ENCODE measurements at regions not wholly inside any gene's neighbourhood (a gene's known extent, or its start where the extent isn't known, plus 50 kb on each side); places are given as distances from the start of the nearest gene placed in this dataset.
"Not testable (repeated sequence)": the region's sequence is repeated elsewhere in the genome, so short reads cannot be mapped to it uniquely, and the experiment has no call there.

DNA sequence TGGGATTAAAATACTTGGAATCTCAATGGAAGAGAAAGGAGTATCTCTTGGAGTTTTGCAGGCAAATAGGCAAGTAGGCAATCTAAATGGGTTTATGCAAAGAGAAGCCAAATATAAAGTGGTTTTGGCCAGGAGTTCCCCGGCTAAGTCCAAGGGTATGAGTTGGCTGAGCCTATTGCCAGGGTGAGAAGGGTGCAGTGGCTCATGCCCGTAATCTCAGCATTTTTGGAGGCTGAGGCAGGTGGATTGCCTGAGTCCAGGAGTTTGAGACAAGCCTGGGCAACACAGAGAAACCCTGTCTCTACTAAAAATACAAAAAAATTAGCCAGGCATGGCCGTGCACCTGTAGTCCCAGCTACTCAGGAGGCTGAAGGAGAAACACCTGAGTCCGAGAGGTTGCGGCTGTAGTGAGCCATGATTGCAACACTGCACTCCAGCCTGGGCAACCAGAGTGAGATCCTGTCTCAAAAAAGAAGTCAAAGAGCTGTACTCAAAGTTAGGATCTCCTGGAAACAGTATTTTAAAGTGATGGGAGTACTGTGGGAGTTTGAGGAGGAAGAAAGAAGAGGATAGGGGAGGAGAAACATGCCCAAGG, 130.4 kb upstream of the RAB18 start:
- no peak for DNase-seq
- WGBS, 4 donors = 85 to 88% (median 87%) methylated on average over 5 of the region's 5 CpGs
- intact Hi-C loops (cut with DNase I) = no loop called here
- no peak for ATAC-seq
- Histone ChIP-seq H3K27me3 (peaks cover 0 to 12% (median 0%) of the 10 kb centered on the region in 9 donors), H3K4me3 (no peak overlapping the region), H3K9me3 (no peaks in the 10 kb centered on the region), H3K27ac (no peak overlapping the region), H3K36me3 (no peaks in the 10 kb centered on the region), H3K4me1 (no peaks in the 10 kb centered on the region)
- TF ChIP-seq POLR2A (IDR thresholded peaks at IDR 0.05) = no peak
- TF ChIP-seq, protein P1, sequence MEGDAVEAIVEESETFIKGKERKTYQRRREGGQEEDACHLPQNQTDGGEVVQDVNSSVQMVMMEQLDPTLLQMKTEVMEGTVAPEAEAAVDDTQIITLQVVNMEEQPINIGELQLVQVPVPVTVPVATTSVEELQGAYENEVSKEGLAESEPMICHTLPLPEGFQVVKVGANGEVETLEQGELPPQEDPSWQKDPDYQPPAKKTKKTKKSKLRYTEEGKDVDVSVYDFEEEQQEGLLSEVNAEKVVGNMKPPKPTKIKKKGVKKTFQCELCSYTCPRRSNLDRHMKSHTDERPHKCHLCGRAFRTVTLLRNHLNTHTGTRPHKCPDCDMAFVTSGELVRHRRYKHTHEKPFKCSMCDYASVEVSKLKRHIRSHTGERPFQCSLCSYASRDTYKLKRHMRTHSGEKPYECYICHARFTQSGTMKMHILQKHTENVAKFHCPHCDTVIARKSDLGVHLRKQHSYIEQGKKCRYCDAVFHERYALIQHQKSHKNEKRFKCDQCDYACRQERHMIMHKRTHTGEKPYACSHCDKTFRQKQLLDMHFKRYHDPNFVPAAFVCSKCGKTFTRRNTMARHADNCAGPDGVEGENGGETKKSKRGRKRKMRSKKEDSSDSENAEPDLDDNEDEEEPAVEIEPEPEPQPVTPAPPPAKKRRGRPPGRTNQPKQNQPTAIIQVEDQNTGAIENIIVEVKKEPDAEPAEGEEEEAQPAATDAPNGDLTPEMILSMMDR (IDR thresholded peaks at IDR 0.05) = no peak

DNA sequence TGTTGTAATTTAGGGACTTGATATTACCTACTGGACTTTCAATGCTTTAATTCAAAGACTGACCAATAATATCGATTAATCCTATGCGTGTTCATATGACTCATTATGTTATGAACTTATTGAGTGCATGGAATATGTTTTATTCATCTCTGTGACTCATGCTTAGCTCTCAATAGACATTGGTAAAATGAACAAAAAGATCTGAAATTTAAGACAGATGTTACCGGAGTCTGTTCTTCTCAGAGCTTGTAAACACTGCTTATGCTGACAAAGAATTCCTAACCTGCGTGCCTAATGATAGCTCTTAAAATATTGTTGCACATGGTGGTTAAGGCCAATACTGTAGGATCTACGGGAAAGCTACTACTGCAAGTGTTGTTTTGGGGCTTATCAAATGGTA, 131.5 kb upstream of the ACBD5 start:
- no peaks in the 10 kb centered on the region for H3K9me3 ChIP-seq
- ATAC-seq (no peak), DNase-seq (no peak)
- no peak overlapping the region for H3K27ac ChIP-seq
- intact Hi-C loops (cut with DNase I) = no loop called here
- peaks cover 0 to 12% (median 0%) of the 10 kb centered on the region in 9 donors for H3K27me3 ChIP-seq
- no peak overlapping the region for H3K4me3 ChIP-seq
- H3K4me1 ChIP-seq = no peaks in the 10 kb centered on the region
- 92 to 95% (median 93%) methylated on average over 5 of the region's 5 CpGs for WGBS, 4 donors
- no peaks in the 10 kb centered on the region for H3K36me3 ChIP-seq
- TF ChIP-seq, protein P1 (IDR thresholded peaks at IDR 0.05) = no peak
- TF ChIP-seq POLR2A (IDR thresholded peaks at IDR 0.05) = no peak

DNA sequence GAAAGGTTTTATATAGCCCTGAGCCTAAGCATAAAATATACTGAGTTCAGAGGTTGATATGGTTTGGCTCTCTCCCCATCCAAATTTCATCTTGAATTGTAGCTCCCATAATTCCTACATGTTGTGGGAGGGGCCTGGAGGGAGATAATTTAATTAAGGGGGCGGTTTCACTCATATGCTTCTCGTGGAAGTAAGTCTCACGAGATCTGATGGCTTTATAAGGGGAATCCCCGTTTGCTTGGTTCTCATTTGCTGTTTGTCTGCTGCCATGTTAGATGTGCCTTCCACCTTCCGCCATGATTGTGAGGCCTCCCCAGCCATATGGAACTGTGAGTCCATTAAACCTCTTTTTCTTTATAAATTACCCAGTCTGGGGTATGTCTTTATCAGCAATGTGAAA, 130.8 kb upstream of the ACBD5 start:
- ATAC-seq; H3K4me1 ChIP-seq; H3K27ac ChIP-seq; H3K9me3 ChIP-seq; H3K4me3 ChIP-seq; intact Hi-C loops (cut with DNase I); DNase-seq; H3K36me3 ChIP-seq: not testable (repeated sequence)
- H3K27me3 ChIP-seq = peaks cover 0 to 12% (median 0%) of the 10 kb centered on the region in 9 donors
- WGBS, 4 donors = 78 to 83% (median 80%) methylated on average over 5 of the region's 5 CpGs

DNA sequence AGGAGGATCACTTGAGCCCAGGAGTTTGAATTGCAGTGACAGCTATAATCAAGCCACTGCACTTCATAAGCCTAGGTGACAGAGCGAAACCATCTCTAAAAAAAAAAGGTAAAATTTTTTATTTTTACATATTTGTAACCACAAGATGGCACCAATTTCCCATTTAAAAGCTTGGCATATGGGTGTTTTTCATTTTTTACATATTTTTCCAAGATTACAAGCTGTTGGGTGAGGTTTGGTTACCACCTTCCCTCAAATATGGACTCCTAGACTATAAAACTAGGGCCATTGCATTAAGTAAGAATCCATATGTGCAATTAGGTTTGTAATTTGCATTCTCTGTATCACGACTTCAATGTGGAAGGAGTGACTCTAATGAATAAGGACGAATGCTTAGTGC, 129.3 kb upstream of the ACBD5 start:
- TF ChIP-seq, protein P1 (IDR thresholded peaks at IDR 0.05) = peak in 4 of 12 donors; percentile 7 to 24 (median 16)
- no peak for TF ChIP-seq POLR2A (IDR thresholded peaks at IDR 0.05)
- DNase-seq (no peak), ATAC-seq (no peak)
- Histone ChIP-seq H3K27ac (no peak overlapping the region), H3K9me3 (no peaks in the 10 kb centered on the region), H3K4me1 (no peaks in the 10 kb centered on the region), H3K36me3 (no peaks in the 10 kb centered on the region), H3K4me3 (no peak overlapping the region), H3K27me3 (peaks cover 0 to 12% (median 0%) of the 10 kb centered on the region in 9 donors)
- intact Hi-C loops (cut with DNase I) = loop anchor here in 4 of 10 donors (10.0 kb wide), 2 partner anchors 145 to 165 kb away; no protein-coding TSS in a partner anchor
- WGBS, 4 donors = 75 to 85% (median 82%) methylated on average over 3 of the region's 3 CpGs

DNA sequence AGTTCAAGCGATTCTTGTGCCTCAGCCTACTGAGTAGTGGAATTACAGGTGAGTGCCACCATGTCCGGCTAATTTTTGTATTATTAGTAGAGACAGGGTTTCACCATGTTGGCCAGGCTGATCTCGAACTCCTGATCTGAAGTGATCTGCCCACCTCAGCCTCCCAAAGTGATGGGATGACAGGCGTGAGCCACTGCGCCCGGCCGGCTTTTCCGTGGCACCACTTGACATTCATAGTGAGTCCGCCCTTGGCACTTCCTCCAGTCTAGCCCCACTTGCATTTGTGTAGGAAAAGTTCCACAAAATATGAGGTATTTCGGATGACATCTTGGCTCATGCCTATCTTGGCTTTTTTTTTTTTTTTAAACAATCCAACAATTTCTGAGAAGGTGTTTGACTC, 128.1 kb upstream of the ACBD5 start:
- H3K4me3 ChIP-seq = no peak overlapping the region
- H3K36me3 ChIP-seq = no peaks in the 10 kb centered on the region
- intact Hi-C loops (cut with DNase I) = loop anchor here in 4 of 10 donors (10.0 kb wide), 2 partner anchors 144 to 164 kb away; no protein-coding TSS in a partner anchor
- ATAC-seq (no peak), DNase-seq (no peak)
- no peaks in the 10 kb centered on the region for H3K4me1 ChIP-seq
- no peak for TF ChIP-seq POLR2A (IDR thresholded peaks at IDR 0.05)
- no peaks in the 10 kb centered on the region for H3K9me3 ChIP-seq
- no peak overlapping the region for H3K27ac ChIP-seq
- peaks cover 0 to 12% (median 0%) of the 10 kb centered on the region in 9 donors for H3K27me3 ChIP-seq
- 89 to 93% (median 91%) methylated on average over 10 of the region's 10 CpGs for WGBS, 4 donors
